ENCODE measurements at regions not wholly inside any gene's neighbourhood (a gene's known extent, or its start where the extent isn't known, plus 50 kb on each side); places are given as distances from the start of the nearest gene placed in this dataset.

DNA sequence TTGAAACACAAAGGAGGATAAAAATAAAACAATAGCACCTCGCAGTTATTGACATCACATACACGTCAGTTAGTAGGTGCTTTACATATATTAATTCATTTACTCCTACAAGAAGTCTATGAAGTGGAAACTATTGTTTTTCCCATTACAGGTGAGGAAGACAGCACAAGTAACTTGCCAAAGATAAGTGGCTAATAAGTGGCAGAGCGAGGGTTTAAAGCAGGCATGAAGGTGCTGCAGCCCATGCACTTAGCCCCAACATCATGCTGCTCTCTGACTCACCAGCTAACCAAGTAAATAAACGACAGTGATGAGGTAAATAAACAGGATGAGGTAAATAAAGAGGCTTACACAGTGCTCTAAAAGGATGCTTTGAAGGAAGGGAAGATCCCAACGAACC, 498.6 kb upstream of the ZEB2 start:
- H3K79me2 ChIP-seq (ENCODE audit: insufficient read depth, low read length), result no peaks in the 10 kb centered on the region
- no peaks in the 10 kb centered on the region; the same call in 1 of the 2 replicates for H3K9me2 ChIP-seq (ENCODE audit: insufficient read depth)
- ChIA-PET RAD21 (ENCODE audit: low non-redundant PET in 1 of 2, low total read pairs in 2 of 2, uncharacterized antibody in 2 of 2, unreplicated experiment in 2 of 2) (no interaction called here), POLR2A (no interaction called here), CTCF (no interaction called here)
- ATAC-seq, result no peak
- intact Hi-C loops (cut with micrococcal nuclease), result no loop called here
- no peak for DNase-seq (ENCODE audit: low read depth, low spot score)
- H3K27ac ChIP-seq (ENCODE audit: low read depth, low read length), result no peak overlapping the region
- no peak overlapping the region for H3K4me2 ChIP-seq (ENCODE audit: low read length)
- BruUV-seq (replicated peaks), result no TSS peak
- no peaks in the 10 kb centered on the region for H3K9me3 ChIP-seq (ENCODE audit: control insufficient read depth in 1 of 2, insufficient read depth in 1 of 2, low read depth in 1 of 2, low read length in 2 of 2)
- no peaks in the 10 kb centered on the region for H3K4me1 ChIP-seq (ENCODE audit: control insufficient read depth in 1 of 2, insufficient read depth in 2 of 2, low read length in 2 of 2)
- no peaks in the 10 kb centered on the region for H3K27me3 ChIP-seq (ENCODE audit: insufficient read depth, low read length)
- no peak overlapping the region for H2AFZ ChIP-seq (ENCODE audit: low read depth, low read length, poor library complexity, severe bottlenecking)
- TF ChIP-seq, protein P1, sequence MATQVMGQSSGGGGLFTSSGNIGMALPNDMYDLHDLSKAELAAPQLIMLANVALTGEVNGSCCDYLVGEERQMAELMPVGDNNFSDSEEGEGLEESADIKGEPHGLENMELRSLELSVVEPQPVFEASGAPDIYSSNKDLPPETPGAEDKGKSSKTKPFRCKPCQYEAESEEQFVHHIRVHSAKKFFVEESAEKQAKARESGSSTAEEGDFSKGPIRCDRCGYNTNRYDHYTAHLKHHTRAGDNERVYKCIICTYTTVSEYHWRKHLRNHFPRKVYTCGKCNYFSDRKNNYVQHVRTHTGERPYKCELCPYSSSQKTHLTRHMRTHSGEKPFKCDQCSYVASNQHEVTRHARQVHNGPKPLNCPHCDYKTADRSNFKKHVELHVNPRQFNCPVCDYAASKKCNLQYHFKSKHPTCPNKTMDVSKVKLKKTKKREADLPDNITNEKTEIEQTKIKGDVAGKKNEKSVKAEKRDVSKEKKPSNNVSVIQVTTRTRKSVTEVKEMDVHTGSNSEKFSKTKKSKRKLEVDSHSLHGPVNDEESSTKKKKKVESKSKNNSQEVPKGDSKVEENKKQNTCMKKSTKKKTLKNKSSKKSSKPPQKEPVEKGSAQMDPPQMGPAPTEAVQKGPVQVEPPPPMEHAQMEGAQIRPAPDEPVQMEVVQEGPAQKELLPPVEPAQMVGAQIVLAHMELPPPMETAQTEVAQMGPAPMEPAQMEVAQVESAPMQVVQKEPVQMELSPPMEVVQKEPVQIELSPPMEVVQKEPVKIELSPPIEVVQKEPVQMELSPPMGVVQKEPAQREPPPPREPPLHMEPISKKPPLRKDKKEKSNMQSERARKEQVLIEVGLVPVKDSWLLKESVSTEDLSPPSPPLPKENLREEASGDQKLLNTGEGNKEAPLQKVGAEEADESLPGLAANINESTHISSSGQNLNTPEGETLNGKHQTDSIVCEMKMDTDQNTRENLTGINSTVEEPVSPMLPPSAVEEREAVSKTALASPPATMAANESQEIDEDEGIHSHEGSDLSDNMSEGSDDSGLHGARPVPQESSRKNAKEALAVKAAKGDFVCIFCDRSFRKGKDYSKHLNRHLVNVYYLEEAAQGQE (IDR thresholded peaks at IDR 0.05; ENCODE audit: low read depth), result no peak
- no peak for TF ChIP-seq EZH2 (IDR thresholded peaks at IDR 0.05)
- no peak for TF ChIP-seq POLR2AphosphoS5 (IDR thresholded peaks at IDR 0.05; ENCODE audit: low read depth, low read length)
- no peak for TF ChIP-seq EZH2phosphoT487 (IDR thresholded peaks at IDR 0.05; ENCODE audit: borderline replicate concordance)
- H3K4me3 ChIP-seq (replicated peaks in 1 of 2; ENCODE audit: low read depth in 1 of 2, low read length in 2 of 2), result no peak overlapping the region
- no peaks in the 10 kb centered on the region for H3K36me3 ChIP-seq (ENCODE audit: control insufficient read depth in 1 of 2, insufficient read depth in 2 of 2, low read length in 2 of 2)
- no peaks in the 10 kb centered on the region for H4K20me1 ChIP-seq (ENCODE audit: insufficient read depth)
- no peak overlapping the region for H3K9ac ChIP-seq (ENCODE audit: low read length)

DNA sequence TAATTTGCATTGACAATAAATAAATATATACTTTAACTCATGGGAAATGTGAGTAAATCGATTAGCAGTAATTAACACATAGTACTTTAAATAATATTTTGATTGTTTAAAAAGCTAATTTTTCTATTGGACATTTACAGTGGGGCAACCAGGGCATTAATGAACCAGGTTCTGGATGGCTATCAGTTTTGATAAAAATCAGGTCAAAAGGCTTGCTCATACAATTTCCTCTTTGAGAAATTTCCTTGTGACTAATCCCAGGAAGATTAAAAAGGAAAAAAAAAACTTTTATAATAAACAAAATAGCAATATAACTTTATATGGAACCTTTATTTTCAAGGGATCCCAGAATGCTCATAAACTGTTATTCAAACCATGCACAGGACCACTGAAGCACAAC, 497.2 kb upstream of the ZEB2 start:
- Histone ChIP-seq H2AFZ (ENCODE audit: low read depth, low read length, poor library complexity, severe bottlenecking) (no peak overlapping the region), H3K4me3 (replicated peaks in 1 of 2; ENCODE audit: low read depth in 1 of 2, low read length in 2 of 2) (no peak overlapping the region), H3K27me3 (ENCODE audit: insufficient read depth, low read length) (no peaks in the 10 kb centered on the region), H3K9me3 (ENCODE audit: control insufficient read depth in 1 of 2, insufficient read depth in 1 of 2, low read depth in 1 of 2, low read length in 2 of 2) (no peaks in the 10 kb centered on the region), H3K9ac (ENCODE audit: low read length) (no peak overlapping the region), H4K20me1 (ENCODE audit: insufficient read depth) (no peaks in the 10 kb centered on the region), H3K79me2 (ENCODE audit: insufficient read depth, low read length) (no peaks in the 10 kb centered on the region), H3K4me1 (ENCODE audit: control insufficient read depth in 1 of 2, insufficient read depth in 2 of 2, low read length in 2 of 2) (no peaks in the 10 kb centered on the region), H3K9me2 (ENCODE audit: insufficient read depth) (no peaks in the 10 kb centered on the region; the same call in 1 of the 2 replicates), H3K36me3 (ENCODE audit: control insufficient read depth in 1 of 2, insufficient read depth in 2 of 2, low read length in 2 of 2) (no peaks in the 10 kb centered on the region), H3K27ac (ENCODE audit: low read depth, low read length) (no peak overlapping the region), H3K4me2 (ENCODE audit: low read length) (no peak overlapping the region)
- RAD21 ChIA-PET (ENCODE audit: low non-redundant PET in 1 of 2, low total read pairs in 2 of 2, uncharacterized antibody in 2 of 2, unreplicated experiment in 2 of 2), result no interaction called here
- DNase-seq (ENCODE audit: low read depth, low spot score) (no peak), ATAC-seq (no peak)
- intact Hi-C loops (cut with micrococcal nuclease), result no loop called here
- POLR2A ChIA-PET, result no interaction called here
- BruUV-seq (replicated peaks), result no TSS peak
- CTCF ChIA-PET, result no interaction called here
- TF ChIP-seq, protein P2, sequence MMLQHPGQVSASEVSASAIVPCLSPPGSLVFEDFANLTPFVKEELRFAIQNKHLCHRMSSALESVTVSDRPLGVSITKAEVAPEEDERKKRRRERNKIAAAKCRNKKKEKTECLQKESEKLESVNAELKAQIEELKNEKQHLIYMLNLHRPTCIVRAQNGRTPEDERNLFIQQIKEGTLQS (IDR thresholded peaks at IDR 0.05), result no peak
- TF ChIP-seq EZH2 (IDR thresholded peaks at IDR 0.05) (no peak), CBX3 (IDR thresholded peaks at IDR 0.05; ENCODE audit: low read depth) (no peak), EGR1 (IDR thresholded peaks at IDR 0.05; ENCODE audit: low read depth) (no peak), POLR2A (IDR thresholded peaks at IDR 0.05; ENCODE audit: borderline replicate concordance, extremely low read depth, insufficient read depth, insufficient read length) (no peak), CEBPB (IDR thresholded peaks at IDR 0.05; ENCODE audit: low read depth) (no peak), TCF7L2 (IDR thresholded peaks at IDR 0.05; ENCODE audit: borderline replicate concordance, extremely low read depth, insufficient read depth, insufficient read length) (no peak), RAD21 (IDR thresholded peaks at IDR 0.05; ENCODE audit: low read depth) (no peak), ZNF274 (IDR thresholded peaks at IDR 0.05; ENCODE audit: low read depth, low read length) (no peak)
